Activated B cell treated with CpG ODN at 0.5 μM for 24 hours (primary cell): ENCODE measurements at regions not wholly inside any gene's neighbourhood (a gene's known extent, or its start where the extent isn't known, plus 50 kb on each side); places are given as distances from the start of the nearest gene placed in this dataset.

Source experiments
- ATAC-seq: fragments of 200-7000 bp; cut with Tn5 transposase; one replicate; pipeline ENCODE4 v1.10.0; 2021; ENCODE audit warnings: low read depth, mild to moderate bottlenecking, moderate library complexity
- CTCF ChIA-PET: fragments of 350-600 bp; sonication (Branson Sonifier 250); formaldehyde crosslinking; loops from one replicate; lab custom pipeline; 2021; ENCODE audit warnings: antibody characterized with exemption; lab: Charles Lee
- POLR2A ChIA-PET: fragments of 350-600 bp; sonication (Branson Sonifier 250); formaldehyde crosslinking; loops from one replicate; lab custom pipeline; 2021; ENCODE audit warnings: antibody characterized with exemption; lab: Charles Lee
- DNase-seq: peaks from one replicate; pipeline ENCODE4 v3.0.0; 2022
- H3K27ac Mint-ChIP-seq: one replicate; pipeline ENCODE4 v1.8.0; 2020; ENCODE audit warnings: mixed read lengths
- H3K27me3 Mint-ChIP-seq: one replicate; pipeline ENCODE4 v1.8.0; 2021; ENCODE audit warnings: mixed read lengths
- H3K36me3 Mint-ChIP-seq: one replicate; pipeline ENCODE4 v1.8.0; 2021; ENCODE audit warnings: low read depth, mixed read lengths
- H3K4me1 Mint-ChIP-seq: one replicate; pipeline ENCODE4 v1.8.0; 2021; ENCODE audit warnings: mixed read lengths
- H3K4me3 Mint-ChIP-seq: one replicate; pipeline ENCODE4 v1.8.0; 2020; ENCODE audit warnings: mild to moderate bottlenecking, mixed read lengths
- H3K9me3 Mint-ChIP-seq: one replicate; pipeline ENCODE4 v1.8.0; 2020; ENCODE audit warnings: mixed read lengths
- CTCF ChIP-seq: fragments of 200-600 bp; IDR thresholded peaks from one replicate; pipeline ENCODE4 v1.8.0; 2022; ENCODE audit warnings: antibody characterized with exemption, mild to moderate bottlenecking
- intact Hi-C: fragments of 100-400 bp; cut with micrococcal nuclease; formaldehyde crosslinking; loops from one replicate; pipeline ENCODE4 v1.15.1; 2024

GRCh38 chr20:48302844-48303542 lies 517.7 kb upstream of the SULF2 start:
- H3K36me3 Mint-ChIP-seq: no peaks in the 10 kb centered on the region
- DNase-seq: no peak
- no peaks in the 10 kb centered on the region for H3K4me1 Mint-ChIP-seq
- POLR2A ChIA-PET: no interaction called here
- H3K4me3 Mint-ChIP-seq: no peak overlapping the region
- H3K27ac Mint-ChIP-seq: no peak overlapping the region
- no peak for TF ChIP-seq CTCF
- intact Hi-C loops: no loop called here
- H3K9me3 Mint-ChIP-seq: no peaks in the 10 kb centered on the region
- CTCF ChIA-PET: no interaction called here
- H3K27me3 Mint-ChIP-seq: peaks cover 13% of the 10 kb centered on the region
- ATAC-seq: no peak

GRCh38 chr20:48302149-48302548 lies 516.9 kb upstream of the SULF2 start:
- no peak for TF ChIP-seq CTCF
- no peaks in the 10 kb centered on the region for H3K36me3 Mint-ChIP-seq
- POLR2A ChIA-PET: no interaction called here
- H3K9me3 Mint-ChIP-seq: no peaks in the 10 kb centered on the region
- no peaks in the 10 kb centered on the region for H3K4me1 Mint-ChIP-seq
- ATAC-seq (no peak), DNase-seq (no peak)
- H3K27me3 Mint-ChIP-seq: peaks cover 13% of the 10 kb centered on the region
- no peak overlapping the region for H3K4me3 Mint-ChIP-seq
- no peak overlapping the region for H3K27ac Mint-ChIP-seq
- intact Hi-C loops: no loop called here
- CTCF ChIA-PET: no interaction called here

- no peak for DNase-seq
- Mint-ChIP-seq H3K9me3 (no peaks in the 10 kb centered on the region), H3K36me3 (no peaks in the 10 kb centered on the region), H3K4me1 (no peaks in the 10 kb centered on the region), H3K27me3 (peaks cover 13% of the 10 kb centered on the region), H3K27ac (no peak overlapping the region), H3K4me3 (no peak overlapping the region)
- no peak for TF ChIP-seq CTCF
- ATAC-seq: no peak
- intact Hi-C loops: no loop called here
- ChIA-PET POLR2A (no interaction called here), CTCF (no interaction called here)
These were observed 515.9 kb upstream of the SULF2 start for GRCh38 chr20:48301189-48301588.

- Mint-ChIP-seq H3K9me3 (no peaks in the 10 kb centered on the region), H3K27me3 (peaks cover 13% of the 10 kb centered on the region)
- ATAC-seq: no peak
These were observed 515.2 kb upstream of the SULF2 start for GRCh38 chr20:48300529-48300928.

More at GRCh38 chr20:48300529-48300928, 515.2 kb upstream of the SULF2 start:
- H3K4me1 Mint-ChIP-seq: no peaks in the 10 kb centered on the region
- no peak for DNase-seq
- H3K4me3 Mint-ChIP-seq: no peak overlapping the region
- ChIA-PET CTCF (no interaction called here), POLR2A (no interaction called here)
- intact Hi-C loops: no loop called here
- H3K27ac Mint-ChIP-seq: no peak overlapping the region
- no peak for TF ChIP-seq CTCF
- no peaks in the 10 kb centered on the region for H3K36me3 Mint-ChIP-seq
